ENCODE measurements at regions not wholly inside any gene's neighbourhood (a gene's known extent, or its start where the extent isn't known, plus 50 kb on each side); places are given as distances from the start of the nearest gene placed in this dataset.

DNA sequence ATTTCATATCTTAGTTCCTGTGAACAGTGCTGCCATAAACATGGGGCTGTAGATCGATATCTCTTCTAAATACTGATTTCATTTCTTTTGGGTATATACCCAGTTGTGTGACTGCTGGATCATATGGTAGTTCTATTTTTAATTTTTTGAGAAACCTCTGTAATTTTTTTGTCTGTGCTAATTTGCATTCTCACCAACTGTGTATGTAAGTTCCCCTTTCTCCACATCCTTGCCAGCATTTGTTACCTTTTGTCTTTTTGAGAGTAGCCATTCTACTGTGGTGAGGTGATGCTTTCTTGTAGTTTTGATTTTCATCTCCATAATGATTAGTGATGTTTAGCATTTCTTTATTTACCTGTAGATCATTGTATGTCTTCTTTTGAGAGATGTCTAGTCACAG lies 2086.5 kb upstream of the TENM3 start:
- Histone ChIP-seq H3K36me3 (ENCODE audit: insufficient read depth, insufficient read length, low read length) (no peaks in the 10 kb centered on the region), H3K4me1 (ENCODE audit: insufficient read depth, insufficient read length) (no peaks in the 10 kb centered on the region), H3K27me3 (ENCODE audit: insufficient read depth, insufficient read length) (no peaks in the 10 kb centered on the region), H3K9ac (ENCODE audit: insufficient read length, low read depth) (no peak overlapping the region), H3K4me3 (ENCODE audit: insufficient read length, low read depth) (no peak overlapping the region), H3K9me3 (ENCODE audit: insufficient read depth, low read length) (no peaks in the 10 kb centered on the region)
- TF ChIP-seq YY1 (IDR thresholded peaks at IDR 0.05; ENCODE audit: insufficient read depth, insufficient read length), result no peak
- no peak for TF ChIP-seq ZNF274 (IDR thresholded peaks at IDR 0.05; ENCODE audit: low read depth, low read length)
- TF ChIP-seq SUZ12 (IDR thresholded peaks at IDR 0.05; ENCODE audit: extremely low read depth, insufficient read depth, insufficient read length), result no peak
- no peak for DNase-seq (ENCODE audit: low read depth, low spot score)

DNA sequence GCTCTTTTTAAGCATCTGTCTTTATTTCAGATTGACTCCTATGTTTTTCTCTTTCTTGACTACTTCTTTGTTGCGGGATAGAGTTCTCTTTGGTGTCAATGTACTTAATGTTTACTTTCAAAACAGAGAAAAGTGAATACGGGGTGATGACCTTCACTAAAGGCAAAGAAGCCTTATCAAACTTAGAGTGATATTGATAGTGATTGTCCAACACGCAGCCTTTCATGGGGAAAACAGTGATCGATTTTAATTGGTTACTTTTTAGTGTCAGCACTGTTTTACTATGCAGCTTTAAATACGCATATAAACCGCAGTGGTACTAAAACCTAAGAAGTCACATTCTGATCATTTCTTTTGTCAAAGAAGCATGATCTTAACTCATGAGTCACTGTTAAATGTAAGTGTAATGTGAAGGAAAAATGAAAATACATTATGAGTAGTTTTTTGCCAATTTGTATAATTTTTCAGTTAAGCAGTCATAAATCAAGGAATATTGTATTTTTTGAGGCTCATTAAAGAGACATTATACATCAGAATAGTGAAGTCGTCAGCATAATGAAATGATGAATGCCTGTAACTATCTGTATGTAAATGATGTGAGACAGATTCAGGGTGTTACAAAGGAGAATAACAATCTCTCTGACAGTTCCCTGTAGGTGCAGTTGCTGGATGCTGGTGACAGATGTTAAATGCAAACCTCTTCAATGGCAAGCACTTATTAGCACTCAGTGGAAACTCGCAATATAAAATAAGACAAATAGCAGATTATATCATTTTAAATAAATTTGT lies 2082.8 kb upstream of the TENM3 start:
- Histone ChIP-seq H3K9me3 (ENCODE audit: insufficient read depth, low read length) (no peaks in the 10 kb centered on the region), H3K9ac (ENCODE audit: insufficient read length, low read depth) (no peak overlapping the region), H3K36me3 (ENCODE audit: insufficient read depth, insufficient read length, low read length) (no peaks in the 10 kb centered on the region), H3K27me3 (ENCODE audit: insufficient read depth, insufficient read length) (no peaks in the 10 kb centered on the region), H3K4me1 (ENCODE audit: insufficient read depth, insufficient read length) (no peaks in the 10 kb centered on the region), H3K4me3 (ENCODE audit: insufficient read length, low read depth) (no peak overlapping the region)
- no peak for DNase-seq (ENCODE audit: low read depth, low spot score)
- TF ChIP-seq YY1 (IDR thresholded peaks at IDR 0.05; ENCODE audit: insufficient read depth, insufficient read length), result no peak
- no peak for TF ChIP-seq ZNF274 (IDR thresholded peaks at IDR 0.05; ENCODE audit: low read depth, low read length)
- TF ChIP-seq SUZ12 (IDR thresholded peaks at IDR 0.05; ENCODE audit: extremely low read depth, insufficient read depth, insufficient read length), result no peak

DNA sequence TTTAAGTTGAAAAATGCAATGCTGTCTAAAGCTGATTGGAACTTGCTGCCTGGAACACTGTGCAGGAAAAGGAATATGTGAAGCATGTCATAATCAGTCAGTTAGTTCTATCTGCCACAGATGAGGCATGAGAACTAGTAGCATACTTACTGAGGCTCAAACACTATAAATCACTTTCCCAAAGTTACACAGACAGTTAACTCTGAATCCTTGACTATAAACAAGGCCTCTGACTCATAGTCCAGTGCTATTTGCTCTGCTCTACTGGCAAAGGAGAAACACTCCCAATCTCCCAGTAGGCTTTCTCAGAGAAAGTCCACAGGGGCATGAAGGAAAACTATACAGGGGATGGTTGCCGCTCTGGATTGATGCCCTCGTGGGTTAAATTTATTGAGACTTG lies 2078.4 kb upstream of the TENM3 start:
- no peaks in the 10 kb centered on the region for H3K9me3 ChIP-seq (ENCODE audit: insufficient read depth, low read length)
- no peak for DNase-seq (ENCODE audit: low read depth, low spot score)
- no peaks in the 10 kb centered on the region for H3K36me3 ChIP-seq (ENCODE audit: insufficient read depth, insufficient read length, low read length)
- H3K4me1 ChIP-seq (ENCODE audit: insufficient read depth, insufficient read length), result no peaks in the 10 kb centered on the region
- no peak for TF ChIP-seq SUZ12 (IDR thresholded peaks at IDR 0.05; ENCODE audit: extremely low read depth, insufficient read depth, insufficient read length)
- TF ChIP-seq YY1 (IDR thresholded peaks at IDR 0.05; ENCODE audit: insufficient read depth, insufficient read length), result no peak
- H3K9ac ChIP-seq (ENCODE audit: insufficient read length, low read depth), result no peak overlapping the region
- H3K27me3 ChIP-seq (ENCODE audit: insufficient read depth, insufficient read length), result no peaks in the 10 kb centered on the region
- H3K4me3 ChIP-seq (ENCODE audit: insufficient read length, low read depth), result no peak overlapping the region

DNA sequence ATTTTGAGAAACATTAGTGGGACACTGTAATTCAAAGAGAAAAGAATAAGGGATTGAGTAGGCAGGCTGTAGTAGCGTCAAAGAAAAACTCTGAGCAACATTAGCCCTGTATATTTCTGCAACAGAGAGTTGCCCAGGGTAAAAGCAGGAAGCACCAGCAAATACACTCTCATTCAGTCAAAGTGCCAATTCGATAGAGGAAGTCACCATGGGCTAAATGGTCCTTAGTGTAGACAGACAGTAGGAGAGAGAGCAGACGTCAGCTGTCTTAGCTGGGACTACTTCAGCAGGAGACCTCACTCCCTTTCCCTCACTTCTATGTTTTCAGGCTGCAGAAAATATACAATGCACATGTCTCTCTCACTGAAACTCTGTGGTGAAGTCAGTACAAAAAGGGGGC lies 2073.8 kb upstream of the TENM3 start:
- Histone ChIP-seq H3K27me3 (ENCODE audit: insufficient read depth, insufficient read length) (no peaks in the 10 kb centered on the region), H3K4me3 (ENCODE audit: insufficient read length, low read depth) (no peak overlapping the region), H3K4me1 (ENCODE audit: insufficient read depth, insufficient read length) (no peaks in the 10 kb centered on the region), H3K9me3 (ENCODE audit: insufficient read depth, low read length) (no peaks in the 10 kb centered on the region), H3K9ac (ENCODE audit: insufficient read length, low read depth) (no peak overlapping the region), H3K36me3 (ENCODE audit: insufficient read depth, insufficient read length, low read length) (no peaks in the 10 kb centered on the region)
- no peak for DNase-seq (ENCODE audit: low read depth, low spot score)
- TF ChIP-seq ZNF274 (IDR thresholded peaks at IDR 0.05; ENCODE audit: low read depth, low read length) (no peak), SUZ12 (IDR thresholded peaks at IDR 0.05; ENCODE audit: extremely low read depth, insufficient read depth, insufficient read length) (no peak)

DNA sequence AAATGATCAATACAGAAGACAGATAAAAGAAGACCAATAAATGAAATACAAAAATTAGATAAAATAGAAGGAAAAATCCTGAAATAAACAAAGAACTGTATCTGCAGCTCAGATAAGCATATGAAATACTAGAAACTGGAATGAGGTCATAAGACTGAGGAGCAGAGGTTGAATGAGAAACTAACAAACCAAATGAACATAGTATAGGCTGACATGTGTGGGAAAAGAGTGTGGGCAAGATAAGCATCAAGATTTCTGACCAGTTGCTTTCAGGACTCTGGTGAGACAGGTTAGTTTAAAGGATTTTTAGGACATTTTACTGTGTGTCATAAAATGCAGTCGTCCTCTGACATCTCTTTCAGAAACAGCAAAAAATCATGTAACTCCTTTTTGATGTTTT lies 2073.2 kb upstream of the TENM3 start:
- no peak overlapping the region for H3K9ac ChIP-seq (ENCODE audit: insufficient read length, low read depth)
- no peaks in the 10 kb centered on the region for H3K9me3 ChIP-seq (ENCODE audit: insufficient read depth, low read length)
- H3K36me3 ChIP-seq (ENCODE audit: insufficient read depth, insufficient read length, low read length), result no peaks in the 10 kb centered on the region
- H3K4me3 ChIP-seq (ENCODE audit: insufficient read length, low read depth), result no peak overlapping the region
- H3K27me3 ChIP-seq (ENCODE audit: insufficient read depth, insufficient read length), result no peaks in the 10 kb centered on the region
- DNase-seq (ENCODE audit: low read depth, low spot score), result no peak
- no peaks in the 10 kb centered on the region for H3K4me1 ChIP-seq (ENCODE audit: insufficient read depth, insufficient read length)
- TF ChIP-seq SUZ12 (IDR thresholded peaks at IDR 0.05; ENCODE audit: extremely low read depth, insufficient read depth, insufficient read length) (no peak), ZNF274 (IDR thresholded peaks at IDR 0.05; ENCODE audit: low read depth, low read length) (no peak), YY1 (IDR thresholded peaks at IDR 0.05; ENCODE audit: insufficient read depth, insufficient read length) (no peak)

DNA sequence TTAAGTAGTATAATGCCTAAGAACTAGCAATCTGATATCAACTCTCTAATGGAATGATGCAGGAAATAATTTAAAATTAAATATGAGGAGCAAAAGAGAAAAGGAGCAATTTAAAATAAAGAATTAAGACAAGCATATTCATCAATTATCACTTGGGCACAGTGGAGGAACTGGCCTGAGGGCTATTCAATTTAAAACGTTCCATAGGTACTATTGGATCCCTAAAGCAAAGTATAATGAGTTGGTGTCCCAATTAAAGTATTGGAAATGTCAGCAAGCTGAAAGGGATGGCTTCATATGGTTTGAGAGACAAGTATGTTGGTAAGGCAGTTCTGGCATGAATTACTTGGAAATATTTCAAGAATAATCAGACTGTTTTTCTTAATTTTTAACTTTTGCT lies 2064.1 kb upstream of the TENM3 start:
- DNase-seq (ENCODE audit: low read depth, low spot score), result no peak
- H3K9me3 ChIP-seq (ENCODE audit: insufficient read depth, low read length), result no peaks in the 10 kb centered on the region
- H3K4me1 ChIP-seq (ENCODE audit: insufficient read depth, insufficient read length), result no peaks in the 10 kb centered on the region
- H3K9ac ChIP-seq (ENCODE audit: insufficient read length, low read depth), result no peak overlapping the region
- TF ChIP-seq ZNF274 (IDR thresholded peaks at IDR 0.05; ENCODE audit: low read depth, low read length) (no peak), YY1 (IDR thresholded peaks at IDR 0.05; ENCODE audit: insufficient read depth, insufficient read length) (no peak), SUZ12 (IDR thresholded peaks at IDR 0.05; ENCODE audit: extremely low read depth, insufficient read depth, insufficient read length) (no peak)
- H3K27me3 ChIP-seq (ENCODE audit: insufficient read depth, insufficient read length), result no peaks in the 10 kb centered on the region
- H3K36me3 ChIP-seq (ENCODE audit: insufficient read depth, insufficient read length, low read length), result no peaks in the 10 kb centered on the region
- H3K4me3 ChIP-seq (ENCODE audit: insufficient read length, low read depth), result no peak overlapping the region

DNA sequence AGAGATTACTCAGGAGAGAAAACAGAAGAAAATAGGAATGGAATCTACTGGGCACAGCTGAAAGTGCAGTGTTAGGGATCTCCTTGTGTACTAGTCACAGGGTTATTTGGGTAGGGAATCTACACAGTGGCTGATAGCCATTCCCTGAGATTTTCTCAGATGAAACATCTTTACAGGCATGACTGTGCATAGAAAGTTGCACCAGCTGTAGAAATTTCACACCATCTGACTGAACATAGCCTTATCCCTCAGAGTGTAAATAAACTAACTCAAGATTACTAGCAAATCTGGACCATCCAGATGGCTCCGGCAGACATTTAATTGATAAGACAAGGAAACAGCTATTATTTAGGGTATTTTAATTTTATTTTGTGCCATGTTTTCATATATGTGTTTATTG lies 2053.5 kb upstream of the TENM3 start:
- TF ChIP-seq YY1 (IDR thresholded peaks at IDR 0.05; ENCODE audit: insufficient read depth, insufficient read length), result no peak
- TF ChIP-seq SUZ12 (IDR thresholded peaks at IDR 0.05; ENCODE audit: extremely low read depth, insufficient read depth, insufficient read length), result no peak
- TF ChIP-seq ZNF274 (IDR thresholded peaks at IDR 0.05; ENCODE audit: low read depth, low read length), result no peak

More for the DNA sequence above, 2053.5 kb upstream of the TENM3 start:
- no peak for DNase-seq (ENCODE audit: low read depth, low spot score)
- Histone ChIP-seq H3K9me3 (ENCODE audit: insufficient read depth, low read length) (no peaks in the 10 kb centered on the region), H3K4me1 (ENCODE audit: insufficient read depth, insufficient read length) (no peaks in the 10 kb centered on the region), H3K36me3 (ENCODE audit: insufficient read depth, insufficient read length, low read length) (no peaks in the 10 kb centered on the region), H3K27me3 (ENCODE audit: insufficient read depth, insufficient read length) (no peaks in the 10 kb centered on the region), H3K4me3 (ENCODE audit: insufficient read length, low read depth) (no peak overlapping the region), H3K9ac (ENCODE audit: insufficient read length, low read depth) (no peak overlapping the region)

Measured in NT2/D1 (cell line).